ENCODE measurements at regions not wholly inside any gene's neighbourhood (a gene's known extent, or its start where the extent isn't known, plus 50 kb on each side); places are given as distances from the start of the nearest gene placed in this dataset.

GRCh38 chr4:38359113-38359512, 304.9 kb upstream of the KLF3 start:
- no peak for TF ChIP-seq REST (IDR thresholded peaks at IDR 0.05; ENCODE audit: borderline replicate concordance)
- TF ChIP-seq EZH2 (IDR thresholded peaks at IDR 0.05; ENCODE audit: borderline replicate concordance, insufficient read depth, low read length, poor library complexity, severe bottlenecking): no peak
- no peak for TF ChIP-seq CTCF (IDR thresholded peaks at IDR 0.05; ENCODE audit: poor library complexity, severe bottlenecking)
- no peak for TF ChIP-seq POLR2AphosphoS5 (IDR thresholded peaks at IDR 0.05)
- no peak for TF ChIP-seq RAD21 (conservative IDR thresholded peaks at IDR 0.05)
